ENCODE measurements at regions not wholly inside any gene's neighbourhood (a gene's known extent, or its start where the extent isn't known, plus 50 kb on each side); places are given as distances from the start of the nearest gene placed in this dataset.

- Histone ChIP-seq H3K9me3 (ENCODE audit: insufficient read depth, low read depth, low read length) (peaks cover 10% of the 10 kb centered on the region), H3K4me3 (ENCODE audit: low read length) (no peak overlapping the region), H3K9ac (ENCODE audit: low read depth, low read length) (no peak overlapping the region), H3K27ac (ENCODE audit: low read length) (no peak overlapping the region), H3K36me3 (ENCODE audit: insufficient read depth, low read depth, low read length) (no peaks in the 10 kb centered on the region), H3K4me1 (ENCODE audit: insufficient read depth, low read length) (no peaks in the 10 kb centered on the region), H3K27me3 (ENCODE audit: insufficient read depth, low read length) (no peaks in the 10 kb centered on the region)
These were observed 351.1 kb upstream of the KLF6 start for GRCh38 chr10:4136121-4136520.

DNA sequence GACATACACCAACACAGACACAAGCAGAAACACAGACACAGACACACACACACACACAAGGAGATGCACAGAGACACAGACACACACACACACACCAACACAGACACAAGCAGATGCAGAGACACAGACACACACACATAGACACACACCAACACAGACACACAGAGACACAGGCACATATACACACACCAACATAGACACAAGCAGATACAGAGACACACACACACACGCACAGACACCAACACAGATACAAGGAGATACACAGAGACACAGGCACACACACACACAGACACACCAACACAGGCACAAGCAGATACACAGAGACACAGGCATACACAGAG lies 347.2 kb upstream of the KLF6 start:
- Histone ChIP-seq H3K4me1 (ENCODE audit: insufficient read depth, low read length) (peaks cover 3% of the 10 kb centered on the region; the same call in 1 of the 2 replicates), H3K4me3 (ENCODE audit: low read length) (no peak overlapping the region), H3K27ac (ENCODE audit: low read length) (no peak overlapping the region), H3K9ac (ENCODE audit: low read depth, low read length) (no peak overlapping the region), H3K27me3 (ENCODE audit: insufficient read depth, low read length) (no peaks in the 10 kb centered on the region), H3K36me3 (ENCODE audit: insufficient read depth, low read depth, low read length) (no peaks in the 10 kb centered on the region), H3K9me3 (ENCODE audit: insufficient read depth, low read depth, low read length) (no peaks in the 10 kb centered on the region)

- Histone ChIP-seq H3K4me1 (ENCODE audit: insufficient read depth, low read length) (peaks cover 3% of the 10 kb centered on the region; the same call in 1 of the 2 replicates), H3K9ac (ENCODE audit: low read depth, low read length) (no peak overlapping the region), H3K4me3 (ENCODE audit: low read length) (no peak overlapping the region), H3K9me3 (ENCODE audit: insufficient read depth, low read depth, low read length) (no peaks in the 10 kb centered on the region), H3K36me3 (ENCODE audit: insufficient read depth, low read depth, low read length) (no peaks in the 10 kb centered on the region), H3K27me3 (ENCODE audit: insufficient read depth, low read length) (no peaks in the 10 kb centered on the region), H3K27ac (ENCODE audit: low read length) (no peak overlapping the region)
These were observed 346.6 kb upstream of the KLF6 start for GRCh38 chr10:4131407-4132215.

DNA sequence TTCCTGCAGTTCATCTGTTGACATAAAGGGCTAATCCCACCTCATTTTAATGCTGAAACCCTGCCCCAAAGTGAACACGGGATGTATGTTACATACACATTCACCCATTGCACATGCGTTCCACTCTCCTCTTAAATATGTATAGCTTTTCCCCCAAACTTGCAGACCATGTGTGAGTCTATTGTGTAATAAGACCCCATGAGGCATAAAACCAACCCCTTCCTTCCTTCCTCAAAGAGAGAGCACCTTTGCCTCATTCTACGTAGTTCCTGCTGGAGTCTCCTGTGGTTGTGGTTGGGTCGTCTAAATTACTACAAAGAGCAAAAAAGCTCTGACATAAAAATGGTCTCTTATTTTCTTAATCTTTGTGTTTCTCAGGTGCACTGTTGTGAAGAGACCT lies 345.7 kb upstream of the KLF6 start:
- peaks cover 3% of the 10 kb centered on the region; the same call in 1 of the 2 replicates for H3K4me1 ChIP-seq (ENCODE audit: insufficient read depth, low read length)
- H3K4me3 ChIP-seq (ENCODE audit: low read length) = no peak overlapping the region
- no peaks in the 10 kb centered on the region for H3K27me3 ChIP-seq (ENCODE audit: insufficient read depth, low read length)
- no peak overlapping the region for H3K9ac ChIP-seq (ENCODE audit: low read depth, low read length)
- H3K36me3 ChIP-seq (ENCODE audit: insufficient read depth, low read depth, low read length) = no peaks in the 10 kb centered on the region
- H3K9me3 ChIP-seq (ENCODE audit: insufficient read depth, low read depth, low read length) = no peaks in the 10 kb centered on the region; the same call in 1 of the 2 replicates
- no peak overlapping the region for H3K27ac ChIP-seq (ENCODE audit: low read length)

GRCh38 chr10:4129866-4130477 lies 345.0 kb upstream of the KLF6 start:
- no peak overlapping the region for H3K9ac ChIP-seq (ENCODE audit: low read depth, low read length)
- no peaks in the 10 kb centered on the region for H3K27me3 ChIP-seq (ENCODE audit: insufficient read depth, low read length)
- no peak overlapping the region for H3K4me3 ChIP-seq (ENCODE audit: low read length)
- H3K4me1 ChIP-seq (ENCODE audit: insufficient read depth, low read length) = peaks cover 3% of the 10 kb centered on the region; the same call in 1 of the 2 replicates
- no peaks in the 10 kb centered on the region; the same call in 1 of the 2 replicates for H3K9me3 ChIP-seq (ENCODE audit: insufficient read depth, low read depth, low read length)
- no peak overlapping the region for H3K27ac ChIP-seq (ENCODE audit: low read length)
- H3K36me3 ChIP-seq (ENCODE audit: insufficient read depth, low read depth, low read length) = no peaks in the 10 kb centered on the region

GRCh38 chr10:4127518-4128315 lies 342.7 kb upstream of the KLF6 start:
- H3K36me3 ChIP-seq (ENCODE audit: insufficient read depth, low read depth, low read length) = no peaks in the 10 kb centered on the region
- no peak overlapping the region for H3K27ac ChIP-seq (ENCODE audit: low read length)
- H3K9me3 ChIP-seq (ENCODE audit: insufficient read depth, low read depth, low read length) = no peaks in the 10 kb centered on the region; the same call in 1 of the 2 replicates
- no peaks in the 10 kb centered on the region for H3K27me3 ChIP-seq (ENCODE audit: insufficient read depth, low read length)
- H3K9ac ChIP-seq (ENCODE audit: low read depth, low read length) = no peak overlapping the region
- H3K4me3 ChIP-seq (ENCODE audit: low read length) = no peak overlapping the region
- H3K4me1 ChIP-seq (ENCODE audit: insufficient read depth, low read length) = peaks cover 3% of the 10 kb centered on the region; the same call in 1 of the 2 replicates

- Histone ChIP-seq H3K36me3 (ENCODE audit: insufficient read depth, low read depth, low read length) (no peaks in the 10 kb centered on the region), H3K9ac (ENCODE audit: low read depth, low read length) (no peak overlapping the region), H3K4me1 (ENCODE audit: insufficient read depth, low read length) (peaks cover 3% of the 10 kb centered on the region; the same call in 1 of the 2 replicates), H3K27me3 (ENCODE audit: insufficient read depth, low read length) (no peaks in the 10 kb centered on the region), H3K27ac (ENCODE audit: low read length) (no peak overlapping the region), H3K4me3 (ENCODE audit: low read length) (no peak overlapping the region), H3K9me3 (ENCODE audit: insufficient read depth, low read depth, low read length) (no peaks in the 10 kb centered on the region; the same call in 1 of the 2 replicates)
These were observed 340.8 kb upstream of the KLF6 start for GRCh38 chr10:4125776-4126175.

- no peaks in the 10 kb centered on the region for H3K36me3 ChIP-seq (ENCODE audit: insufficient read depth, low read depth, low read length)
- H3K27ac ChIP-seq (ENCODE audit: low read length) = no peak overlapping the region
- no peak overlapping the region for H3K4me3 ChIP-seq (ENCODE audit: low read length)
- no peaks in the 10 kb centered on the region for H3K4me1 ChIP-seq (ENCODE audit: insufficient read depth, low read length)
- no peaks in the 10 kb centered on the region; the same call in 1 of the 2 replicates for H3K9me3 ChIP-seq (ENCODE audit: insufficient read depth, low read depth, low read length)
- H3K27me3 ChIP-seq (ENCODE audit: insufficient read depth, low read length) = no peaks in the 10 kb centered on the region
- no peak overlapping the region for H3K9ac ChIP-seq (ENCODE audit: low read depth, low read length)
These were observed 336.7 kb upstream of the KLF6 start for GRCh38 chr10:4121502-4122380.

DNA sequence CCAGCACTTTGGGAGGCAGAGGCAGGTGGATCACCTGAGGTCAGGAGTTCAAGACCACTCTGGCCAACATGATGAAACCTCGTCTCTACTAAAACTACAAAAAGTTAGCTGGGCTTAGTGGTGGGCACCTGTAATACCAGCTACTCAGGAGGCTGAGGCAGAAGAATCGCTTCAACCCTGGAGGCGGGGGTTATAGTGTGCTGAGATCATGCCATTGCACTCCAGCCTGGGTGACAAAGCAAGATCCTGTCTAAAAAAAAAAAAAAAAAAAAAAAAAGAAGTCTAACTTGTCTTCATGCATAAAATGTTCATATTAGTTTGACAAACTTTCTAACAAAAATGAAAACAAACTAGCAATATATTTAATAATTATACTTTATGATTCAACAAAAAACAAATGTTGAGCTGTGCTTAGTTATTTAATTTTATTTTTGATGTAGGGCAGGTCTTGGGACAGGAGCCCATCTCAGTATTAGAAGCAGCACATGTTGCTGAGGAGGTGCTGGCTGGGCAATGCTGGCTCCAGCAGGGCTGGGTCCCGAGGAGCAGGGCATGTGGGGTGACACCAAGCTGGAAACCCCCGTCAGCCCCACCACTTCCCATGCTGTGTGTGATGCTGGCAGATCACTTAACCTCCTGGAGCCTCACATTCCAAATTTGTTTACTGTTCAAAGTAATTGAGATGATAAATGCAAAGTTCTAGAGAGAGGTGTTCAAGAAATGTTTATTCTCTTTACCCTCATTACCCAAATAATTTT lies 335.3 kb upstream of the KLF6 start:
- H3K36me3 ChIP-seq (ENCODE audit: insufficient read depth, low read depth, low read length) = no peaks in the 10 kb centered on the region
- H3K27ac ChIP-seq (ENCODE audit: low read length) = no peak overlapping the region
- H3K4me3 ChIP-seq (ENCODE audit: low read length) = no peak overlapping the region

GRCh38 chr10:4119107-4119506 lies 334.1 kb upstream of the KLF6 start:
- H3K4me3 ChIP-seq (ENCODE audit: low read length) = no peak overlapping the region

More for the DNA sequence above, 335.3 kb upstream of the KLF6 start:
- H3K9ac ChIP-seq (ENCODE audit: low read depth, low read length) = no peak overlapping the region
- H3K9me3 ChIP-seq (ENCODE audit: insufficient read depth, low read depth, low read length) = no peaks in the 10 kb centered on the region
- H3K27me3 ChIP-seq (ENCODE audit: insufficient read depth, low read length) = no peaks in the 10 kb centered on the region
- no peaks in the 10 kb centered on the region for H3K4me1 ChIP-seq (ENCODE audit: insufficient read depth, low read length)

More at GRCh38 chr10:4119107-4119506, 334.1 kb upstream of the KLF6 start:
- Histone ChIP-seq H3K4me1 (ENCODE audit: insufficient read depth, low read length) (no peaks in the 10 kb centered on the region), H3K27me3 (ENCODE audit: insufficient read depth, low read length) (no peaks in the 10 kb centered on the region), H3K9ac (ENCODE audit: low read depth, low read length) (no peak overlapping the region), H3K27ac (ENCODE audit: low read length) (no peak overlapping the region), H3K36me3 (ENCODE audit: insufficient read depth, low read depth, low read length) (no peaks in the 10 kb centered on the region), H3K9me3 (ENCODE audit: insufficient read depth, low read depth, low read length) (no peaks in the 10 kb centered on the region)
